GM21381 (cell line): ENCODE measurements at regions not wholly inside any gene's neighbourhood (a gene's known extent, or its start where the extent isn't known, plus 50 kb on each side); places are given as distances from the start of the nearest gene placed in this dataset.
"Not testable (repeated sequence)": the region's sequence is repeated elsewhere in the genome, so short reads cannot be mapped to it uniquely, and the experiment has no call there.

Experiments
- ATAC-seq: cut with Tn5 transposase; IDR thresholded peaks from one replicate; pipeline ENCODE4 v1.9.1; 2021; ENCODE audit warnings: mild to moderate bottlenecking, moderate library complexity; ENCODE audit not compliant: unreplicated experiment

DNA sequence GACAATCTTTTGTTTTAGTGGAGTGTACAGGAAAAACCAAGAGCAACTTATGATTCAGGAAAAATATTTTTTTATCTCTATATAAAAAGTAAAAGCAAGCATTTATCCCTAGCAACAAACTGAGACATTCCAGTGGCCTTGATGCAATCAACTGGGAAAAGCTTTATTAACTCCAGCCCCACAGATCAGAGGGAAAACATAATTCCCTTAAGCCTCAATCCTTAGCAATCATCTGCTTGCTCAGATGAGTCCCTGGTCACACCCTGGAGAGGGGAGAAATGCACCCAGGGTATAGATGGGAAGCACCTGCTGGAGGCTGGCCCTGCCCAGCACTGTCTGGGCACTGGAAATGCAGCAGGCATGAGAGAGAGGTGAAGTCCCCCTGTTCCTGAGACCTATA, 636.6 kb downstream of the TNS3 start:
- no peak for ATAC-seq

DNA sequence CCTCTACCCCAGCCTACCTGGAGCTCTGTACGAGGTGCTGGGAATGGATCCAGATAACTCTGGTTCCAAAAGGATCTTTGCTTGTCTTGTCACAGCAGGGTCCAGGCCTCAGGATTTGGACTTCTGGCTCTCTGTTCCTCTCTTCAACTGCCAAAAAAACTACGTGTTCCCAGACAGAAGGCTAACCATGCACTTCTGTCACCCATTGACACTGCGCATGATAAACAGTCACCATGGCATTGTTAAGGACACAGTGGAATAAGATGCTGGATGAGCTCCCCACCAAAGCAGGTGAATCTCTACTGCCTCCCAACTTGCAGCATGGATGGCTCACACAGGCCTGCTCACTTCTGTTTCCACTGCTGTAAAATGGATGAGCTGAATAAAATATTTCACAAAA, 637.9 kb downstream of the TNS3 start:
- no peak for ATAC-seq

GRCh38 chr7:46942574-46942973, 639.3 kb downstream of the TNS3 start:
- ATAC-seq: no peak

GRCh38 chr7:46940178-46940577, 641.7 kb downstream of the TNS3 start:
- ATAC-seq: no peak

DNA sequence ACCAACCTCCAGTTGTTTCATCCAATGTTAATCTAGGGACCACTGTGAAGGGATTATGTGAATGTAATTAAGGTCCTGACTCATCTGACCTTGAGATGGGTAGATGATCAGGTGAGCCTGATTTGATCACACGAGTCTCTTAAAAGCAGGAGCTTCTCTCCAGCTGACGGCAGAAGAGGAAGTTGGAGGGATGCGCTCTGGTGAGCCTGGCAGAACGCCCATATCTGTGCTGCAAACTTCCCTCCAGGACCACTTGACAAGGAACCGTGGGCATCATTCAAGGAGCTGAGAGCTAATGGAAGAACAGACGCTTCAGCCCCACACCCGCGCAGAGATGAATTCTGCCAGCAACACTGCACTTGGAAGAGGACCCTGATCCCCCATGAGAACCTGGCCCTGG, 642.4 kb downstream of the TNS3 start:
- ATAC-seq: no peak

GRCh38 chr7:46939089-46939488, 642.8 kb downstream of the TNS3 start:
- no peak for ATAC-seq

- ATAC-seq: no peak
Measured at GRCh38 chr7:46937826-46938225, 644.1 kb downstream of the TNS3 start.

DNA sequence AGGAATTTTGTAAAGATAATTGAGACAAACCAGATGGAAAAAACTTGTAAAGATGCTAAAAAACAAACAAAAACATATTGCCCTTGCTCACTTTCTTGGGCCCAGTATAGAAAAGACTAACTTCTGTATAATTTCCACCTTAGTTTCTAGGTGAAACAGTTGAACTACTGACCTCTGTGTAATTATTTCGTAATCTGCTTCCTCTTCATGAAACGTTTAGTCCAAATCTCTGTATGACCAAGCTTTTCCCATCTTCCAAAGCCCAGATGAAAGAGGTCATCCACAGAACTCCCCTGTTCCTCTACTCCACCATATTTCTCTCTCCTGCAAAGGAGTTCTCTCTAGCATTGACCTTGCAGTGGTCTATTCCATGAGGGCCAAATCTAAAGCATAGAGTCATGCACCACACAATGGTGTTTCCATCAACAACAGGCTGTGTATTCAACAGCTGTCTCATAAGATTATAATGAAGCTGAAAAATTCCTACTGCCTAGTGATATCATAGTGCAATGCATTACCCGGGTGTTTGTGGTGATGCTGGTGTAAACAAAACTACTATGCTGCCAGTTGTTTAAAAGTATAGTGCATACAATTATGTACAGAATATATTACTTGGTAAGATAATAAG, 647.6 kb downstream of the TNS3 start:
- ATAC-seq: no peak

DNA sequence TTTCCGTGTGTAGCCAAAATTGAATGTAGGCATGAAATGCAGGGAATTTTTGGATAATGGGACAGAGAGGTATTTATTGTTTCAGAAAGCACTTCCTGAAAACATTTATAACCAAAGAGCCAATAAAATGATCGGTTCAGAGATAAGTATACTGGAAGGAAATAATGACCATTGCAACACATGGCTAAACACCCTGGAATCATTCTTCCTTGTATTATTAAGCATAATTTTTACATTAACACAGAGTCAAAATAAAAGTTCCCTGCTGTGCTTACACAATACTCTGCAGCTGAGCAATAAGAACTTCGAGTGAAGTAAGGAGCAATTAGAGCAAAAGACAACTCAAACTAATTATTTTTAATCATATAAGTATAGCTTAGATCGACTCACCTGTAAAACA, 648.3 kb downstream of the TNS3 start:
- no peak for ATAC-seq

- no peak for ATAC-seq
Measured at GRCh38 chr7:46932676-46933424, 649.1 kb downstream of the TNS3 start.

DNA sequence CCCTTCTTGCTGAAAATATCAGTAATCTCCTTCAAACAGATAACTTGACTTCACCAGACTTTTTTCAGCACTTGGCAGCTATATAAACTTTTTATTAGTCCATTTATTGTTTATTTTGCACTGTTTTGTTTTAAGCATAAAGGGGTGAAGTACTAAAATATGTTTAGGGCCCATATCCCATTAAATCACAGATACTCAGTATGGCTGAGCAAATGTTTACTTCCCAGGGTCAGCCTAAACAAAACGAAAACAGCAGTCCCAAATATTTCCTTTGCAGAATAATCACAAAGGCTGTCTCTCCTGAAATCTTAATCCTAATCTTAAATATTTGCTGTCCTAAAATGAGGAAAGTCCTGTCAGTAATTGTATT, 649.6 kb downstream of the TNS3 start:
- no peak for ATAC-seq

GRCh38 chr7:46930366-46930765, 651.5 kb downstream of the TNS3 start:
- ATAC-seq: no peak

GRCh38 chr7:46929359-46929758, 652.6 kb downstream of the TNS3 start:
- no peak for ATAC-seq

DNA sequence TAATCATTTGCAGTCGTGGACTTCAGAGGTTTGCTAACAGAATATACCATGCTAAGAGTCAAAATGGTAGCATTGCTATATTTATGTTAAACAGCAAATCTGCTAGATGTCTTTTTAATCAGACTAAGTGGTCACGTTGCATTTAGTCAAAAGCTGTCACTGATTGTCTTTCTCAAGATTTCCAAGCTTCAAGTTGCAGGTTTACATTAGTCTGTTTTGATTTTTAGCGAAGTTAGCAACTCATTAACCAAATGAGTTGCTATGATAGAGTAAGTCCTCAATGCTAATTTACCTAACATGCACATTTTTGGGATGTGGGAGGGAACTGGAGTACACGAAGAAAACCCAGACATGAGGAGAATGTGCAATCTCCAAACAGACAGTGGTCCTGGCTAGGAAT, 653.2 kb downstream of the TNS3 start:
- ATAC-seq: no peak

DNA sequence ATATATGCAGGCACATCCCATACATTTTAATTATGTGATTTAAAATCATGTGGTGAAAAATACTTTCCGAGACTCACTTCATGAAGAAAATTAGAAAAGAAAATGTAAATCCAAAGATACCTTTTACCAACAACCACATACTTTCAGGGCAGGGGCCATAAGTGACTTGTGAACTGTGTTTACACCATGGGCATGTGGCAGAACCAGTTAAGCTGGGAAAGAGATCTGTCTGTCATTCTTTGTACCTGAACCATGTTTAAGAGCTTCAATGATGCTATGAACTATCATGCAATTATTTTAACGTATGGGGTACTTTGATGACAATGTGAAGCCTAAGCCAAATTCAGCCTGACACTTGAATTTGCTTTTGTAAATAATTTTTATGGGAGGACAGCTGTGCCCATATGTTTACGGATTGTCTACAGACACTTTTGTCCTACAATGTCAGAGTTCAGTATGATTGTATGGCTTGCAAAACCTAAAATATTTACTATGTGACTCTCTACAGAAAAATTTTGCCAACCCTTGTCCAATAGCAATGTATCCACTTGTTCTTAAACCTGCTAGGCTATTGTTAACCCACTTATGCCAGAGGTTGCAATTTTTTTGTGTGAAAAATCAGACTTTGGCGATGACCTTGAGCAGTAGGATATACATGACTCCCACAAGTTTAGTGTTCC, 654.6 kb downstream of the TNS3 start:
- no peak for ATAC-seq

DNA sequence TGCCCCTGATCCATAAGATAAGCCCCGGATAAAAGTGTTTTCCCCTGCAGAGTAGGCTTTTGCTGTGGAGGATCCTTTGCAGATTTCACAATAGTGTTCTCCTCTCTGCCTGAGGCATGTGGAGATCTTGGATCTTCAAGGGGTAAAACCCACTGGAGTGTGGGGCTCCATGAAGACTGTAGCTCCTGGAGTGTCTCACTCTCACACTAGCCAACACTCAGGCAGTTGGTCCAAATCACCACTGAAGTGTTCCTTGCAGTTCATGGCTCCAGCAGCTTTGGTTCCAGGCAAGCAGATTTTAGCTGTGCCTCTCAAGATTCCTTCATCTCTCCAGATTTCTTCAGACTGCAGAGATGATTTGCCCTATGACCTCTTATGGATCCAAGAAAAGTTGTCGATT, 665.3 kb downstream of the TNS3 start:
- ATAC-seq: no peak

GRCh38 chr7:46912692-46913091, 669.2 kb downstream of the TNS3 start:
- no peak for ATAC-seq

DNA sequence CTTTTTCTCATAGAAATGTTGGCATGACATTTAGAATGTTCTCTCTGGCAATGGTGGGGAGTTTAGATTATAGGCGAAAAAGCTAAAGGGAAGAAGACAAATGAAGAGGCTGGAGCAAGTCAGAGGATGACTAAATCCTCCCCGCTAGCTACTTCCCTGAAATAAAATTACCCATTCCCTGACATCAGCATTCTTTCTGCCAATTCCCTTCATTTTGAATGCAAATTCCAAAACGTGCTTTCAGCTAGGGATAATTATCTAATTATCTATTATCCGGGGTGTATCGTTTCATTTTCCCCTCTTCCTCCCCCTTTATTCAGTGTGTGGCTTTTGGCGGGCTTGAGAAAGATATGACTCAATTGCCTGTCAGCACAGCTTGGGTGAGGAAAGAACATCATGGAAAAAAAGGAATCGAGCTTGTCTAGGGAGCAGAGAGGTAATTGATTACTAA, 672.3 kb downstream of the TNS3 start:
- ATAC-seq: no peak

- no peak for ATAC-seq
Measured at GRCh38 chr7:46908770-46909169, 673.1 kb downstream of the TNS3 start.

DNA sequence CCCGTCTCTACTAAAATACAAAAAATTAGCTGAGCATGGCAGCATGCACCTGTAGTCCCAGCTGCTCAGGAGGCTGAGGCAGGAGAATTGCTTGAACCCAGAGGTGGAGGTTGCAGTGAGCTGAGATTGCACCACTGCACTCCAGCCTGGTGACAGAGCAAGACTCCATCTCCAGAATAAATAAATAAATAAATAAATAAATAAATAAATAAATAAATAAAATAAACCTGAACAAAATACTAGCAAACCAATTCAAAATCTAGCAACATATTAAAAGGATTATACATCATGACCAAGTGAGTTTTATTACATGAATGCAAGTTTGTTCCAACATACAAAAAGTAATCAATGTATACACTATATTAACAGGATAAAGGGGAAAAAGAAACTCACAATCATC, 677.4 kb downstream of the TNS3 start:
- ATAC-seq: not testable (repeated sequence)

DNA sequence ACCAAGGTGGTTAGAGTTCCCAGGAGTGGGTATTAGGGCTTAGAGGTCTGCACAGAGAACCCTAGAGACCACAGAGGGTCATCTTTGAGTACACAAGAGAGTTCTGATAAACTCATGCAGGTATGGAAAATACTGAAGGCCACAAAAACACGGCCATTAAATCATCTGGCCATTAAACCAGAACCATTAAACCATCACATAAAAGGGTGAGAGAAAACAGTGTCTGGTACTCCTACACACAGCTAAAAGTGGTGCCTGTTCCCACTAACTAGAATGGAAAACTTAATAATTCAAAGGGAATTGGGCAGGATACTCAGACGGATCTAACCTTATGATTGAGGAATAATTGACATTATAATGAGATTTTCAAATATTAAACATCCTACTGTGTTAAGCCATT, 679.4 kb downstream of the TNS3 start:
- ATAC-seq: no peak
